Testis (tissue), 2 donors: ENCODE measurements at regions not wholly inside any gene's neighbourhood (a gene's known extent, or its start where the extent isn't known, plus 50 kb on each side); places are given as distances from the start of the nearest gene placed in this dataset.

ENCODE experiments used
- DNase-seq: peaks from one replicate; pipeline ENCODE4 v3.0.0-alpha.2; 2019
- H3K27ac ChIP-seq, 2 donors: fragments of 200-600 bp; sonication (generic); one replicate each; pipeline ENCODE4 v1.5.1; 2019
- H3K27me3 ChIP-seq: fragments of 200-600 bp; sonication (generic); one replicate; pipeline ENCODE4 v1.5.1; 2019
- H3K36me3 ChIP-seq: fragments of 200-600 bp; sonication (generic); one replicate; pipeline ENCODE4 v1.5.1; 2017; ENCODE audit warnings: low read depth; ENCODE audit errors: missing control alignments
- H3K4me1 ChIP-seq: fragments of 200-600 bp; sonication (generic); one replicate; pipeline ENCODE4 v1.5.1; 2019
- H3K4me3 ChIP-seq, 2 donors: fragments of 200-600 bp; sonication (generic); one replicate each; pipeline ENCODE4 v1.5.1; 2017 to 2019
- H3K9me3 ChIP-seq: fragments of 200-600 bp; sonication (generic); one replicate; pipeline ENCODE4 v1.5.1; 2017
- CTCF ChIP-seq, 3 experiments: fragments of 450-650 bp in 2 of 3; fragments of 200-600 bp in 1 of 3; sonication (generic) in 1 of 3; IDR thresholded peaks; one replicate each; pipeline ENCODE4 v1.5.1; 2016 to 2019; ENCODE audit warnings: antibody characterized with exemption in 3 of 3, mild to moderate bottlenecking in 2 of 3, moderate library complexity in 1 of 3
- POLR2A ChIP-seq: fragments of 450-650 bp; IDR thresholded peaks from one replicate; pipeline ENCODE4 v1.6.1; 2017; ENCODE audit warnings: antibody characterized with exemption, mild to moderate bottlenecking, moderate library complexity
- WGBS, 2 donors: methylation state at CpG; one replicate each; pipeline ENCODE4 v1.1.5; 2018; 5-methylcytosine and 5-hydroxymethylcytosine counted together
- intact Hi-C: fragments of 100-400 bp; cut with DNase I; formaldehyde crosslinking; loops from one replicate; pipeline ENCODE4 v1.15.1; 2023; ENCODE audit warnings: low total_unique reads

DNA sequence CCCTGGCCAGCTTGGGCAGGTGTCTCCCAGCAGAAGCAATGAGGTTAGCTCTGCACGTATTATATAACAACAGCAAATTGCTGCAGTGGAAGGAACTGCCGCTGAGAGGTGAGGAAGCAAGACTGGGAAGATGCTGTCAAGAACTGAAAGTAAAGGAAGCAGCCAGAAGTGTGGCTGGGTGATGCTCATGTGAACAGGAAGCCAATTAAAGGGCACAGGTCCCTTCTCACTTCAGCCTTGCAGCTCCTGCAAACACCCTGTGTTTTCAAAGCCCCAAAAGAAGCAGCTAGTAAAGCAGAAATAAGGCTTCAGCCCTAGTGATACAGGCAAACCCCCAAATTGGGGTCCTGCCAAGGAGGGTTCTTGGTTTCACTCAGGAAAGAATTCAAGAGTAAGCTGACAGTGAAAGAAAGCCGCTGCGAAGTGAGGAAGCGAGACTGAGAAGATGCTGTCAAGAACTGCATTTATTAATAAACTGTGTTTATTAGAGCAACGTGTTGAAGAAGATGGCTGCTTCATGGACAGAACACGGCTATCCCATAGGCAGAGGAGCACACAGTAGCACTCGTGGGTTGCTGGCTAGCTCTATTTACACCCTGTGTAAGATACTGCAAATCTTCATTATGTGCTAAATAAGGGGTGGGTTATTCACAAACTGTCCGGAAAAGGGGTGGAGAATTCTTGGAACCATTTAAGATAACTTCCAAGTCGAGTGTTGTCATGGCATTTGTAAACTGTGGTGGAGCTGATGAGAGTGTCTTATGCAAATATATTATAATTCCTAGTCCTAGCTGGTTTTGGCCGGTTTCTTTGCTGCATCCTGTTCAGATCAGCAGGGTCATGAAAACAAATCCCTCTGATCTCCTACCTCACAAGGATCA is 152.2 kb downstream of the LINC00237 start:
- Histone ChIP-seq H3K27ac (no peak overlapping the region), H3K27me3 (no peaks in the 10 kb centered on the region), H3K4me3 (no peak overlapping the region), H3K9me3 (no peaks in the 10 kb centered on the region), H3K36me3 (no peaks in the 10 kb centered on the region), H3K4me1 (no peaks in the 10 kb centered on the region)
- no peak for DNase-seq
- WGBS, 2 donors: 68 to 85% methylated on average over 11 of the region's 11 CpGs
- intact Hi-C loops: no loop called here
- TF ChIP-seq POLR2A (no peak), CTCF (IDR thresholded peaks at IDR 0.05) (no peak)

GRCh38 chr20:20950620-20951019 is 155.5 kb downstream of the LINC00237 start:
- intact Hi-C loops: no loop called here
- Histone ChIP-seq H3K9me3 (no peaks in the 10 kb centered on the region), H3K36me3 (no peaks in the 10 kb centered on the region), H3K27ac (no peak overlapping the region), H3K4me3 (no peak overlapping the region), H3K4me1 (no peaks in the 10 kb centered on the region), H3K27me3 (no peaks in the 10 kb centered on the region)
- WGBS, 2 donors: 89 to 96% methylated on average over 2 of the region's 2 CpGs
- no peak for DNase-seq
- TF ChIP-seq CTCF (IDR thresholded peaks at IDR 0.05) (no peak), POLR2A (no peak)

DNA sequence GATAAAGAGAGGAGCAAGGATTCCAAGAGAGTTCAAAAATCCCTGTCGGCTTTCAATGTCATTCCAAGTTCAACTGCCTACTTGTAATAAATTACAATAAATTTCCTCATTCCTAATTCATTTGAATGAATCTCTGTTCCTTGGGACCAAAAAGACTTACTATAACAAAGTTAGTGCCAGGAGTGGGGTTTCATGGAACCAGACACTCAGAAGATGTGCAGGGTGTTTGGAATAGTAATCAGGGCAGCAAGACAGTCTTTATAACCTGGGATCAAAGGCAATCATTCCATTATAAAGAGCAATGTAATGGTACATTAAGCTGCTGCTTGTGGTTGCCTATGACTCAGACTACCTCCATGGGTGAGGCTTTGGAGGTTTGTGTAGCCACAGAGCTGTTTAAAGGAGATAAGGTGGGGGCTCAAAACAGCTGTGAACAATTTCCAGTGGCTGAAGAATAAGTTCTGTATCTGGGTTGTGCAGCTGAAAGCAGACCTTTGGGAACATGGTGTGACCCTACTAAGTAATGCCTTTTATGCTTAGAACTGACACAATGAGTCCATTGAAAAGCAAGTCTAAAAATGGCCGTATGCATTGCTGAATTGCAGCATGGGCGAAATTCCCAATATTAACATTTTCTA is 159.9 kb downstream of the LINC00237 start:
- no peaks in the 10 kb centered on the region for H3K9me3 ChIP-seq

DNA sequence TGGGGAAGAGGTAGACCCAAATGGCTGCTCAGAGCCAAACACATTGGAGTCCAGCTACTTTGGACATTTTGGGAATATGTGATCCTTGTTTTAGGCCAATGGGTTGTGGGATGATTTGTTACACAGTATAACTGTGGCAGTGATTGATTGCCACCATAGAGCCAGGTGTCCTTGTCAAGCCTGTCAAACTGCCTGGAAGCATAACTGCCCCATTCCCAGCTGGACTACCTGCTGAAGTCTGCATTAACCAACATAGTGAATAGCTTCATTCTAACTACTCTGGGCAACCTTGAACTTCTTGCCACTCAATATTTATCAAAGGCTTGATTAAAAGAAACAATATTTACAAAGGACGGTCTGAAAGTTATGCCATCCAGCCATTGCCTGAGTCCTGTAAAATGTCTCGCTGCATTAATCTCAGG is 164.7 kb downstream of the LINC00237 start:
- WGBS, 2 donors: 56 to 74% methylated on average over 2 of the region's 2 CpGs

More for the DNA sequence above, 159.9 kb downstream of the LINC00237 start:
- Histone ChIP-seq H3K4me3 (no peak overlapping the region), H3K36me3 (no peaks in the 10 kb centered on the region), H3K4me1 (no peaks in the 10 kb centered on the region), H3K27ac (no peak overlapping the region), H3K27me3 (no peaks in the 10 kb centered on the region)
- intact Hi-C loops: no loop called here
- no peak for DNase-seq
- TF ChIP-seq POLR2A (no peak), CTCF (IDR thresholded peaks at IDR 0.05) (no peak)
- 83 to 85% methylated on average over 3 of the region's 3 CpGs for WGBS, 2 donors

More for the DNA sequence above, 164.7 kb downstream of the LINC00237 start:
- intact Hi-C loops: no loop called here
- no peak for DNase-seq
- Histone ChIP-seq H3K36me3 (no peaks in the 10 kb centered on the region), H3K27me3 (no peaks in the 10 kb centered on the region), H3K4me3 (no peak overlapping the region), H3K27ac (no peak overlapping the region), H3K4me1 (no peaks in the 10 kb centered on the region), H3K9me3 (no peaks in the 10 kb centered on the region)
- TF ChIP-seq POLR2A (no peak), CTCF (IDR thresholded peaks at IDR 0.05) (no peak)
